ENCODE measurements at regions not wholly inside any gene's neighbourhood (a gene's known extent, or its start where the extent isn't known, plus 50 kb on each side); places are given as distances from the start of the nearest gene placed in this dataset.

DNA sequence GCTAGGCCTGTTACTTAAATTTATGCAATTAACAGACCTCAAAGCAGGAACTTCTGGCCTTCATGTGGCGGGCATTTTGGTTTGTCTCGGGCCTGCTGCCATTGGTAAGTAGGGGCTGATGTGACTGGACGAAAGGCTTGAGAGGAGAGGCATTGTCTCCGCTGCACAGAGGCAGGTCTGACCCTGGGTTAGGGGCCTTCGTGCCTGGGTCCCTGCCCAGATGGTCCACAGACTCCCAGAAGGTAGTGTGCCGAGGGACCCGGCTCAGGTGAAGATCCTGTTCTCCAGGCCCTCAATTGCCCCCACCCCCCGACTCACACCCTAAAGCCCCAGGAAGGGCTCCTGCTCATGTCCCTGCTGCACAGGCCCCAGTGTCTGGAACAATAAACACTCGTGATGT lies 764.9 kb downstream of the TMEM182 start:
- no peak for DNase-seq

GRCh38 chr2:103527278-103527677 lies 765.4 kb downstream of the TMEM182 start:
- DNase-seq = no peak

DNA sequence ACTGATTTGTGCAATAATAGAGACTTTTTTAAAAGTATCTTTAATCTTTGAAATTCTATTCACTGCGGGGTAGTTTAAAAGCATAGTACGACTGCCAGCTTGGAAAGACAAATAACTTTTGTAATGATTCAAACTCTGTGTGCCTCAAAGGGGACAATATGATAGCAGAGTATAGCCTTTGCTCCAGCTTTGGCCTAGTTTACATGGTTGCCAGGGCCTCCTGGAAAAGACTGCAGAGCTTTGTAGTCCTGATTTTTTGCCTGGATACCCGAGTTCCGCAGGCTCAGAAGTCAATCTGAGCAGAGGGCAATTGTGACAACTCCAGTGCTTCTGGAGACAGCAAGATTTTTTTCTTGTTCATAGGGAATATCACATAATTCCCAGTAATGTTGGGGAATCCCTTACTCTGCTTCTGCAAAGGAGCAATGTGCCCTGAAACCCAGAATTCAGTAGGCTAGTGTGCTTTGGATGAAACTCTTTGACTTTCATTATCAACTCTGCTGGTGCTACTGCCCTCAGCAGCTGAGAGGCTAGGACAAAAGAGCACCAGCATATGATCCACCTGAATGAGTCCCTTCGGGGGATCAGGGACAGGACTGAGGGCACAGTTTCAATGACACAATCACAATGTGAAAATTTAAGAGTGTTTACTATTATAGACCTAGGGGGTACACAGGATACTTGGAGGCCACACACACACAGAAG lies 768.1 kb downstream of the TMEM182 start:
- DNase-seq = no peak

- DNase-seq = no peak
Measured at GRCh38 chr2:103552775-103553174, 790.9 kb downstream of the TMEM182 start.

- DNase-seq = no peak
Measured at GRCh38 chr2:103594823-103595222, 833.0 kb downstream of the TMEM182 start.

- DNase-seq = no peak
Measured at GRCh38 chr2:103605071-103605780, 843.4 kb downstream of the TMEM182 start.

GRCh38 chr2:103615611-103616105 lies 853.8 kb downstream of the TMEM182 start:
- no peak for DNase-seq

DNA sequence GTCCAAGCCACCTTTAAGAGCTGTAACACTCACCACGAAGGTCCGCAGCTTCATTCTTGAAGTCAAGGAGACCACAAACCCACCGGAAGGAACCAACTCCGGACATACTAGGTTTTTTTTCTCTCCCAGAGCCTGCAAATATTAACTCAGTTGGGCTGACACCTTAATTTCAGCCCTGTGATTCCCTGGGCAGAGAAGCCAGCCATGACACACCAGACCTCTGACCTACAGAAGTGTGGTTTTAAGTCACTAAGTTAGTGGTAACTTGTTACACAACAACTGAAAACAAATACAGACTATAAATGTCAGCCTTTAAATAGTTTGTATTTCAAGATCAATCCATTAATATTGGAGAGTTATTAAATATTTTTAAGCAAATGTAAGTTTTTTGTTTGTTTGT lies 855.1 kb downstream of the TMEM182 start:
- DNase-seq = no peak

DNA sequence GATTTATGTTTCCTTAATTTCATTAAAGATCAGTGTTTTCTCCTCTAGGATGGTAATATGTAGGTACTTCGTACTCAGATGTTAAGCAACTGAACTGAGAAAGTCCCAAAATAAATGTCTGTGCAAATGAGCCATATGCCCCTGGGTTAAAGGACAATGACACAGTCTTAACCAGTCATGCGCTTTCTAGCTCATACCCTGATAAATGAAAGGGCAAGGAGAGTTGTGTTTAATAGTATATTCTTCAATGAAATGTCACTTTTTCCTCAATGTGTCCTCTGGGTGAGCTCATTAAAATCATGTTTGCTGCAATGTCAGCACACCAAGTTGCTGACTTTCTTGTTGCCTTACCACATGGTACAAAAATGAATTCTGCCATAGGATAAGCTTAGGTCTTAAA lies 856.3 kb downstream of the TMEM182 start:
- DNase-seq = no peak

GRCh38 chr2:103627301-103627700 lies 865.5 kb downstream of the TMEM182 start:
- DNase-seq = no peak

- DNase-seq = no peak
Measured at GRCh38 chr2:103638978-103639377, 877.1 kb downstream of the TMEM182 start.

- no peak for DNase-seq
Measured at GRCh38 chr2:103656558-103656957, 894.7 kb downstream of the TMEM182 start.

DNA sequence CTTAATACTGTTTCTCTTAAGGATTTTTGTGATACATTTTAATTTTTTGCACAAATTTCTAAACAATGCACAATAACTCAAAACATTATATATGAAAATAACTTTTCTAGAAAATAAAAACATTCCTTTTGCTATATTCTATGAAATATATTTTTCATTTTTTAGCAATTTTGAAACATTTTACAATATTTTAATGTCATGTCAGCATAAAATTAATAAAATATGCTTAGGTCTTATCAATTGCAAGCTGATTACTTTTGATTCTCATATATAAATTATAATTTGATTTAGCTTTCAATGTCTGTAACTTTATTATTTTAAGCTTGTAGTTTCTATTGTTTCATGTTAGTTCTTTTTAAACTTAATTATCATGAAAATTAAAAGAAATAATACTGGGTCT lies 898.7 kb downstream of the TMEM182 start:
- DNase-seq = no peak

DNA sequence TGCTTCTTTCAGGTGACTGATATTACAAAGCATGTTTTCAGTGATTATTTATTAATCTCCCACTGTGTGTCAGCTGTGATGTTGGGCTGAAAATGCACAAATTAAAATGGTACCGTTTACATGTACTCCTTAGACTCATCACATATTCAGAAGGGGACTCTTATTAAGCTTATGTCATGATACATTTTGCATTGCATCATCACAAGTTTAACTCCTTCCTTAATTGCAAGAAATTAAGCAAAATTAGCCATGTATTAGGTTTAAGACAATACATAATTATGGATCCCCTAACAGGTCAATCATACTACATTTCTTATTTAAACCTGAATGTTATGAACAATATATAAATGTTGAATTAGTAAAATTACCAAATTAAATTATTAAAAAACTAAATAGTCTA lies 899.1 kb downstream of the TMEM182 start:
- no peak for DNase-seq

- DNase-seq = no peak
Measured at GRCh38 chr2:103664690-103665089, 902.9 kb downstream of the TMEM182 start.

DNA sequence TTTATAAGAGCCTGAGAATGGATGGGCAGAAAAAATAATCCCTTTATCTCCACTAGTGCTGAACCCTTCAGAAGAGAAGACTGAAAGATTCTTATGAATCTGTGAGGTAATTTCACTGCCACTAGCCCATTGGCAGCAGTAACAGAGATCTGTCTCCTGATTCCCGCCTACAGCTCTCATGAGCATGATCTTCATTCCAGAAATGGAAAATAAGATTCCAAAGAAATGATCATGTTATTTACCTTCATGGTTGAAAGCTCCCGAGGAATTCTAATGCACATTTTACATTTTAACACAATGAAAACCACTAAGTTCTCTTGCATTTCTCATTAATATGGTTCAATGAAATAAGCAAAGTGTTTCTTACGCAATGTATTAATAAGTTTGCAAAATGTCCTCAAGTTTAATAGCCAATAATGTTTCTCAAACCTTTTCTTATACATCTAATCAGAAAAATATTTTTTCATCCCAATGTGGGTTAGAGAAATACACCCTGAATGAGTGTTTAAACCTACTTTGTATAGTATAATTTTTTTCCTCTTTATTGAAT lies 905.6 kb downstream of the TMEM182 start:
- no peak for DNase-seq

DNA sequence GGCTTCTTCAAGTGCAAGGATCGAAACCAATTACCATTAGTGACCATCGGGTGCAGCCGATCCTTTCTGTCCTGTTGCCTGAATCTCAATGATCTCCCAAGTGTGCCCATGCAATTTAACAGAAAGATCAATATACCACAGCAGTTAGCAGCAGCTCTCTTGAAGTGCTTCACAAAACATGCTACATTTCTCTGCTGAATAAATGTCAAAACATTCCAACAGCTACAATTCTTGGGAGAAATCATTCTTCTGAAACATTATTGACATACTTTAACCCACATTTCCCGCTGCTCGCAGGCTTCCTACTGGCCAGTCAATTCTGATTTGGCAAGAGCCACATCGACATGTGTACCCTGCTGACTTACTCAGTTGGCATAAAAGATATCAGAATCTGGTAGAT lies 907.7 kb downstream of the TMEM182 start:
- DNase-seq = no peak
